H1 (cell line): ENCODE measurements at regions not wholly inside any gene's neighbourhood (a gene's known extent, or its start where the extent isn't known, plus 50 kb on each side); places are given as distances from the start of the nearest gene placed in this dataset.

Source experiments
- CTCF ChIA-PET: fragments of 300-600 bp; sonication (Branson Sonifier 250); formaldehyde crosslinking; loops from one replicate; lab custom pipeline; 2021; ENCODE audit not compliant: partially characterized antibody; lab: Charles Lee
- POLR2A ChIA-PET: fragments of 300-600 bp; sonication (Branson Sonifier 250); formaldehyde crosslinking; loops from one replicate; lab custom pipeline; 2021; ENCODE audit warnings: inconsistent platforms; ENCODE audit not compliant: partially characterized antibody; lab: Charles Lee
- DNase-seq, 2 experiments: peaks; one replicate each; pipeline versions ENCODE4 v3.0.0 to v3.0.0-alpha.2; 2010 to 2022; ENCODE audit warnings: low spot score in 2 of 2, low read depth in 1 of 2, mixed read lengths in 1 of 2
- FAIRE-seq: peaks from 2 replicates; lab custom pipeline; 2011; peaks lifted over from hg19 to GRCh38; lab: Jason Lieb, UNC
- H2AFZ ChIP-seq: 2 replicates; pipeline ENCODE4 v1.8.1; 2012; ENCODE audit warnings: low read length, inconsistent platforms
- H2AK5ac ChIP-seq: 2 replicates; pipeline ENCODE4 v1.6.1; 2013; ENCODE audit warnings: low read depth, low read length
- H2BK120ac ChIP-seq: replicated peaks from 2 replicates; pipeline ENCODE3; 2013; ENCODE audit warnings: low read depth, low read length, inconsistent platforms
- H2BK12ac ChIP-seq: 2 replicates; pipeline ENCODE4 v1.6.1; 2013; ENCODE audit warnings: low read depth, low read length
- H2BK15ac ChIP-seq: 2 replicates; pipeline ENCODE4 v1.6.1; 2013; ENCODE audit warnings: low read length
- H2BK20ac ChIP-seq: 2 replicates; pipeline ENCODE4 v1.6.1; 2013; ENCODE audit warnings: low read length
- H2BK5ac ChIP-seq: 2 replicates; pipeline ENCODE4 v1.6.1; 2013; ENCODE audit warnings: low read depth, low read length
- H3K14ac ChIP-seq: 2 replicates; pipeline ENCODE4 v1.6.1; 2013; ENCODE audit warnings: inconsistent platforms; ENCODE audit not compliant: insufficient read length
- H3K18ac ChIP-seq: 2 replicates; pipeline ENCODE4 v1.6.1; 2013; ENCODE audit warnings: low read length; ENCODE audit errors: extremely low read depth
- H3K23ac ChIP-seq: 2 replicates; pipeline ENCODE4 v1.6.1; 2013; ENCODE audit warnings: inconsistent platforms; ENCODE audit not compliant: insufficient read length
- H3K23me2 ChIP-seq: 2 replicates; pipeline ENCODE4 v1.6.1; 2013; ENCODE audit warnings: low read depth, low read length
- H3K27ac ChIP-seq: 2 replicates; pipeline ENCODE4 v1.6.1; 2011; ENCODE audit warnings: low read depth, low read length, inconsistent platforms
- H3K27me3 ChIP-seq, 4 experiments: replicated peaks in 1 of 4; 1 replicate in 1 of 4; 2 replicates in 3 of 4; pipeline versions ENCODE4 v1.6.1 to v1.8.1; 2011 to 2013; ENCODE audit warnings: low read length in 3 of 4, mild to moderate bottlenecking in 3 of 4, inconsistent platforms in 2 of 4, mixed read lengths in 2 of 4, moderate library complexity in 1 of 4; ENCODE audit not compliant: control insufficient read depth in 3 of 4, insufficient read depth in 3 of 4; ENCODE audit errors: extremely low read depth in 1 of 4
- H3K36me3 ChIP-seq, 4 experiments: 2 replicates each; pipeline versions ENCODE4 v1.6.1 to v1.8.1; 2011 to 2013; ENCODE audit warnings: mild to moderate bottlenecking in 4 of 4, low read length in 3 of 4, moderate library complexity in 2 of 4, control low read depth in 1 of 4, inconsistent platforms in 1 of 4; ENCODE audit not compliant: insufficient read depth in 4 of 4, control insufficient read depth in 2 of 4
- H3K4ac ChIP-seq: replicated peaks from 2 replicates; pipeline ENCODE3; 2013; ENCODE audit warnings: low read length, low read depth, mixed read lengths, inconsistent platforms; ENCODE audit not compliant: insufficient read length
- H3K4me1 ChIP-seq, 4 experiments: replicated peaks in 1 of 4; 1 replicate in 1 of 4; 2 replicates in 3 of 4; pipeline versions ENCODE4 v1.6.1 to v1.8.1; 2011 to 2013; ENCODE audit warnings: low read length in 3 of 4, inconsistent platforms in 2 of 4, mixed read lengths in 1 of 4; ENCODE audit not compliant: insufficient read depth in 4 of 4, control insufficient read depth in 3 of 4
- H3K4me2 ChIP-seq, 2 experiments: 2 replicates each; pipeline versions ENCODE4 v1.6.1 to v1.8.1; 2011 to 2013; ENCODE audit warnings: low read depth in 2 of 2, low read length in 2 of 2, control low read depth in 1 of 2, inconsistent platforms in 1 of 2, mild to moderate bottlenecking in 1 of 2; ENCODE audit not compliant: insufficient read depth in 1 of 2
- H3K4me3 ChIP-seq, 4 experiments: fragments of 200-600, 300-600 bp in 1 of 4; sonication (generic), shearing (Covaris generic), sonication (Bioruptor Twin) in 1 of 4; 2 replicates each; pipeline versions ENCODE4 v1.5.1 to v1.8.1; 2011 to 2016; ENCODE audit warnings: low read length in 4 of 4, low read depth in 3 of 4, control low read depth in 2 of 4, inconsistent platforms in 2 of 4, mild to moderate bottlenecking in 2 of 4, mixed read lengths in 1 of 4, moderate library complexity in 1 of 4; ENCODE audit not compliant: insufficient read depth in 2 of 4; ENCODE audit errors: extremely low read depth in 1 of 4
- H3K56ac ChIP-seq: replicated peaks from 2 replicates; pipeline ENCODE3; 2013; ENCODE audit warnings: low read depth, mild to moderate bottlenecking, mixed read lengths, low read length, inconsistent platforms; ENCODE audit not compliant: insufficient read length
- H3K79me1 ChIP-seq: 2 replicates; pipeline ENCODE4 v1.6.1; 2013; ENCODE audit warnings: low read depth, low read length, control low read depth
- H3K79me2 ChIP-seq, 2 experiments: 2 replicates each; pipeline versions ENCODE4 v1.6.1 to v1.8.1; 2012 to 2013; ENCODE audit warnings: low read length in 2 of 2, mild to moderate bottlenecking in 2 of 2, inconsistent platforms in 1 of 2; ENCODE audit not compliant: insufficient read depth in 2 of 2, control insufficient read depth in 1 of 2
- H3K9ac ChIP-seq, 4 experiments: replicated peaks in 1 of 4; 1 replicate in 1 of 4; 2 replicates in 3 of 4; pipeline versions ENCODE4 v1.6.1 to v1.8.1; 2011 to 2013; ENCODE audit warnings: low read depth in 3 of 4, low read length in 3 of 4, control low read depth in 2 of 4, mild to moderate bottlenecking in 2 of 4, moderate library complexity in 2 of 4, inconsistent platforms in 1 of 4; ENCODE audit errors: extremely low read depth in 1 of 4
- H3K9me3 ChIP-seq, 2 experiments: 2 replicates each; pipeline versions ENCODE4 v1.6.1 to v1.8.1; 2012 to 2013; ENCODE audit warnings: mild to moderate bottlenecking in 2 of 2, moderate library complexity in 2 of 2, control low read depth in 1 of 2, inconsistent platforms in 1 of 2, low read depth in 1 of 2, low read length in 1 of 2, mixed read lengths in 1 of 2; ENCODE audit not compliant: insufficient read depth in 2 of 2
- H4K20me1 ChIP-seq, 2 experiments: replicated peaks in 1 of 2; 2 replicates each; pipeline versions ENCODE3 to v1.8.1; 2011 to 2013; ENCODE audit warnings: inconsistent platforms in 2 of 2, low read length in 2 of 2, mild to moderate bottlenecking in 1 of 2; ENCODE audit not compliant: insufficient read depth in 2 of 2, control insufficient read depth in 1 of 2
- H4K5ac ChIP-seq: 2 replicates; pipeline ENCODE4 v1.6.1; 2013; ENCODE audit warnings: low read length, low read depth, mixed read lengths, inconsistent platforms; ENCODE audit not compliant: insufficient read length
- H4K8ac ChIP-seq: 2 replicates; pipeline ENCODE4 v1.8.0; 2013; ENCODE audit warnings: mild to moderate bottlenecking, moderate library complexity, low read length, inconsistent platforms; ENCODE audit not compliant: insufficient read depth; ENCODE audit errors: extremely low read depth
- H4K91ac ChIP-seq: replicated peaks from 2 replicates; pipeline ENCODE3; 2013; ENCODE audit warnings: low read length, mixed read lengths, inconsistent platforms; ENCODE audit not compliant: insufficient read length
- HDAC6 ChIP-seq: IDR thresholded peaks from one replicate; pipeline ENCODE4 v1.7.1; 2012; ENCODE audit warnings: low read depth, mild to moderate bottlenecking, inconsistent platforms, low read length, moderate library complexity
- NRF1 ChIP-seq: IDR thresholded peaks from 2 replicates; pipeline ENCODE4 v1.6.1; 2011; ENCODE audit warnings: mild to moderate bottlenecking, low read depth, low read length, improper control_type of control experiment
- RXRA ChIP-seq: IDR thresholded peaks from 2 replicates; pipeline ENCODE4 v1.6.1; 2011; ENCODE audit warnings: low read depth, mild to moderate bottlenecking, low read length, moderate library complexity; ENCODE audit not compliant: insufficient read depth
- TAF1 ChIP-seq: IDR thresholded peaks from 2 replicates; pipeline ENCODE4 v1.6.1; 2011; ENCODE audit warnings: mild to moderate bottlenecking, low read depth, low read length
- WGBS, 2 experiments: shearing (Covaris generic) in 1 of 2; methylation state at CpG; one replicate each; pipeline versions ENCODE4 v1.1.6 to v1.1.7; 2013 to 2015; ENCODE audit warnings: low lambda C conversion rate in 2 of 2, mixed read lengths in 2 of 2, inconsistent platforms in 1 of 2, low coverage in 1 of 2, missing lambda C conversion rate in 1 of 2; ENCODE audit not compliant: insufficient replicate concordance in 2 of 2, insufficient coverage in 1 of 2, insufficient read length in 1 of 2; ENCODE audit errors: extremely low coverage in 1 of 2, missing lambda C conversion rate in 1 of 2; 5-methylcytosine and 5-hydroxymethylcytosine counted together

GRCh38 chr11:123302751-123303195, 107.7 kb upstream of the CLMP start:
- Histone ChIP-seq H3K79me1 (no peaks in the 10 kb centered on the region), H3K79me2 (no peaks in the 10 kb centered on the region), H2BK15ac (no peak overlapping the region), H2BK120ac (no peak overlapping the region), H3K23ac (no peak overlapping the region), H4K8ac (no peak overlapping the region), H4K5ac (no peak overlapping the region), H3K9ac (no peak overlapping the region), H3K27me3 (peaks cover 2 to 22% (median 18%) of the 10 kb centered on the region in 4 experiments), H2BK12ac (no peak overlapping the region), H3K4me1 (peaks cover 0 to 11% (median 6%) of the 10 kb centered on the region in 4 experiments; a peak in 6 of 7 replicates), H3K9me3 (no peaks in the 10 kb centered on the region), H3K56ac (no peak overlapping the region), H3K23me2 (peaks cover 4% of the 10 kb centered on the region; the same call in 1 of the 2 replicates), H3K36me3 (no peaks in the 10 kb centered on the region), H3K18ac (no peak overlapping the region), H4K20me1 (no peaks in the 10 kb centered on the region), H2AFZ (no peak overlapping the region), H3K4me3 (peak overlapping the region in 1 of 4 experiments; percentile 60; a peak in 1 of 8 replicates), H4K91ac (no peak overlapping the region), H3K4ac (no peak overlapping the region), H3K14ac (no peak overlapping the region), H2BK5ac (no peak overlapping the region), H3K4me2 (peak overlapping the region; percentile 91 to 96; a peak in 3 of 4 replicates), H2BK20ac (no peak overlapping the region), H2AK5ac (no peak overlapping the region), H3K27ac (no peak overlapping the region)
- CTCF ChIA-PET = interaction anchor here (1.0 to 6.8 kb wide), 10 partner anchors 11 to 257 kb away, joined by 3 to 30 read pairs (median 14); no protein-coding TSS in a partner anchor
- POLR2A ChIA-PET = interaction anchor here (1.1 to 1.6 kb wide), 3 partner anchors 16 to 241 kb away, joined by 3 to 5 read pairs (median 3); partner anchors contain the start of gene HSPA8
- 77% methylated on average over 8 of the region's 8 CpGs; no CpG with 5 or more reads in 1 of the 2 experiments for whole genome bisulfite sequencing, 2 experiments
- TF ChIP-seq HDAC6 (no peak), NRF1 (no peak), TAF1 (no peak), RXRA (no peak)
- FAIRE-seq = no peak
- DNase-seq = no peak
